HG03175 (cell line): ENCODE measurements at regions not wholly inside any gene's neighbourhood (a gene's known extent, or its start where the extent isn't known, plus 50 kb on each side); places are given as distances from the start of the nearest gene placed in this dataset.
"Not testable (repeated sequence)": the region's sequence is repeated elsewhere in the genome, so short reads cannot be mapped to it uniquely, and the experiment has no call there.

Experiments
- ATAC-seq: cut with Tn5 transposase; IDR thresholded peaks from one replicate; pipeline ENCODE4 v1.9.1; 2021; ENCODE audit warnings: mild to moderate bottlenecking, moderate library complexity; ENCODE audit not compliant: unreplicated experiment

DNA sequence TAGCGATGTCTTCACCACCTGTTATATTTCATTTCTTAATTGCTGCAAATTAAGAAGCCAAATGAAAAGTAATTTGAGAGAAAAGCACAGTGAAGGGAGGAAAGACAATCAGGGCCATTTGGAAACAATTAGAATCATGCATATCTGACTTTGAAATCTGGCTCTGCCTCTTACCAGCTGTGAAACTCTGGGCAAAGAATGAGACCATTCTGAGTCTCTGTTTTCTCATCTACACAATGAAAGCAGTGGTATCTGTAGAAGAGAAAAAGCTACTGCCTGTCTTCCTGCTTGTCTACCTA, 334.5 kb upstream of the CYRIA start:
- no peak for ATAC-seq

DNA sequence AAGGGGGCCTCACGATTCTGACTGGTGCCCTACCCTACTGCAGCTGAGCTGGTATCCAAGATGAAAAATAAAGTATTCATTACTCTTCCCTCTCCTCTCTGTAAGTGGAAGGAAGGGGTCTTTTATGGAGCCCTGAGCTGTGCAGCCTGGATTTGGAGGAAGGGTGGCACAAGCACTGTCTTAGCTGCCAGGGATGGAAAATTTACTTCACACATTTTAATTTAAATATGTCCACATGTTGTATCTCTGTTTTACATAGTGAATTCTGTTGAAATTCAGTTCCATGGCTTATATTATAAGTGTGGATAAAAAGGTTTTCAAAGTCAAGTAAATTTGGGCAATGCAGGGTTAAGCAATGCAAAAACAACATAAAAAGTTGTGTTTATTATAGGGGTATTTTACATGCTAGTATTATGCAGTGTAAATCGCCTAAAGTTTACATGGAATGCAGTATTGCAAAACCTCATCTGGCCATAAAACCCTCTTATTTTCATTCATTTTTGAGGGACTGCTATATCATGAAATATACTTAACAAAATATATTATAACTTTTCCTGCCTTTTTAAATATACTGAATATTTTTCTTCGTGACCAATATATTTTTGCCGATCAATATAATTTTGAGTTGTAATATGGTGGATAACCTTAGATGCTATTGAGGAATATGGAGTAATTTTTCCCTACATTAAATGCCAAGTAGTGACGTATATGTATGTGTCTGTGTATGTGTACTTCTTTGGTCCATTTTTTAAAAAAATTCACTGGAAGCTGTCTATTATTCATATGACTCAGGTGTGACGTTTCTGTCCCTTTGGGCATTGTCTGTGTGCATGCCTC, 333.9 kb upstream of the CYRIA start:
- ATAC-seq: no peak

DNA sequence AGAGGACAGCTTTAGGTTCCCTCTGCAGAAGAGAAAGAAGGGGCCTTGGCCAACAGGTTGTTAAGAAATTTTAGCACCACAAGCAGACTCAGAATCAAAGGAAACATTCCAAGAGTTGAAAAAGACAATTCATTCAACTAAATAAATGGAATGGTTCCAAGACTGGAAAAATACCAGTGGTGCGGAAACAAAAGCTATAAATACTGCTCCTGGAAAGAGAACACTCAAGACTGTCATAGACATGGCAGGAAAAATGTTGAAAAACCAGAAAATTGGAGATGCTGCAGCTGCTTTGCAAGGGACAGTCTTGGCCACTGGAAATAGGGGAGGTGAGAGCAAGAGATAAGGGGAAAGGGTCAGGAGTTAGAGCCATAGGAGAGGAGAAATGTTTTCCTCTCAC, 312.7 kb upstream of the CYRIA start:
- no peak for ATAC-seq

DNA sequence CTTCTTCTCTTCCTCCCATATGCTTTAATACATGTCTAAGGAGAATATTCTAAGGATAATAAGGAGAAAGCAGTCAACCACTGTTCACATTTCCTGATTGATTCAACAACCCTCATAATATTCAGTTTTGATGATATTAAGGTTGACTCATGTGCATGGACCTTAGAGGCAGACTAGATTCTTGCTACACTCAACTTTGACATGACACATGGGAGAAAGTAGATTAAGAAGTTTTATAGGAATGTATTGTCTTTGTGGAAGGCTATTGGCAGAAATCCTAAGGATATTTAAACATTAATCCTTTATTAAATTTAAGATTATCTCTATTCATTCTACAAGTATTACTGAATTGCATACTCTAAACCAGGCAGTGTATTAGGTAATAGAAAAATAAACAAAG, 309.1 kb upstream of the CYRIA start:
- no peak for ATAC-seq

DNA sequence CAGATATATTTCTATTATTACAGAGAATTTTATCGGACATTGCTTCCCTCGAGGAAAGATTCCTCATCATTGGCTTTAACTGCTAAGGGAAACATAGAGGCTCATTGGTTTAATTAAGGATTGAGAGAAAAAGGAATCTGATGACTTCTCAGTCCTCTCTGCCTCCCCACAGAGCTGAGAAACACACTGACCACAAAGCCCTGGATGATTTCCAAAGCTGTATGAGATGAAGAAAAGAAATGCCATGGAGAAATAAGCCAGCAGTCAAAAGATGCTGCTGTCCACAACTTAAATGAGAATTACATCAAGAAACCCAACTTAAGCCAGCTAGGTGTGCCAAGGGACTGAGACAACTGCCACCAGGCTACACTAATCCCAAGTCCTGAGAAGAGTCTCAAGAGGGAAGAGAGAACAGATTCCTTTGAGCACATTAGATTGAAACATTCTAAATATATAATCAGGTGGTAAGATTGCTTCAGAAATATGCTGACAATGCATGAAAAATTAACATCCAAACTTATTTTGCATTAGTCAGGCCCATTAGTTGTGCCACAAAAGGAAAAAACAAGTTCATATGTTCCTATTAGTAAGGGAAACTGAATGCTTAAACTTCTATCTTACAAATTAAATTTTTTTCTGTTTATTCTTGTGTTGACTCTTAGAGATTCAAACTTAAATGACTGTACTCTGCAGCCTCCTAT, 308.1 kb upstream of the CYRIA start:
- no peak for ATAC-seq

DNA sequence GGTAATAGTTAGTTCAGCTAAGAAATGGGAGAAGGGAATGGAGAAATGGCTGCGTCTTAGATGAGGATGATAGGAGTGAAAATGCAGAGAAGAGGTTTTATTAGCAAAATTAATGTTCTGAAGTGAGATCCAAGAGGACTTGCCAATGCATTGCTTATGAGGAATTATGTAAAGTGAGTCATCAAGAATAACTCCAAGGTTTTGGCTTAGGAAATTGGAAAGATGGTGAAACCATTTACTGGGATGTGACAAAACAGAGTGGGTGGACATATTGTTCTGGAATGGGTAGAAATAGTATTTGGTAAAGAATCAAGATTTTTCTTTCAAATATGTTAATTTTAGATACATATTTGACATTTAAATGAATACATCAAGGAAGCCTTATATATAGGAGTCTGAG, 306.6 kb upstream of the CYRIA start:
- ATAC-seq: no peak

DNA sequence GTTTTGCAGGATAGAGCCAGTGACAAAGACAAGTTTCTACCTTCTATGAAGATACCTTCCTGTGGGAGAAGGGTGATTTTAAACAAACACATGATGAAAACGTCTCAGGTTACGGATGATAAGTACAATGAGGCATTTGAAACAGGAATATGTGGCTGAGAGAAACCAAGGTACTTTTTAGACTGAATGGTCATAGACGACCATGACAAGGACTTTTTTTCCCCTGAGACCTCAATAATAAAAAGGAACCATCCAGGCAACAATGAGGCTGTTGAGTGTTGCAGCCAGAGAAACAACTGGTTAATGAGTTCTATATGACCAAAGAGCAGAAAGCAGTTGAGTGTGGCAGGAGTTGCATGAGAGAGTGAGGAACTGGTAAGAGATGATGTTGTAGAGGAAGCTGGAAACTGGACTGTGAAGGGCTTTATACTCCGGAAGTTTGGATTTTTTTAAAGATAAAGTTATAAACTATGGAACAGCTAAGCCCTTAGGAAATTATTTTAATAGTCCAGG, 306.1 kb upstream of the CYRIA start:
- ATAC-seq: no peak

DNA sequence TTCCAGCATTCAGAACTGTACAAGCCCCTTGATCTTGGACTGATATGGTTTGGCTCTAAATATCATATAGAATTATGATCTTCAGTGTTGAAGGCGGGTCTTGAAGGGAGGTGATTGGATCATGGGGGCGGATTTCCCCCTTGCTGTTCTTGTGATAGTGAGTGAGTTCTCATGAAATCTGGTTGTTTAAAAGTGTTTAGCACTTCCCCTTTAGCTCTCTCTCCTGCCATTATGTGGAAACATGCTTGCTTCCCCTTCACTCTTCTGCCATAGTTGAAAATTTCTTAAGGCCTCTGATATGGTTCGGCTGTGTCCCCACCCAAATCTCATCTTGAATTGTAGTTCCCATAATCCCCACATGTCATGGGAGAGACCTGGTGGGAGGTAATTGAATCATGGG, 305.3 kb upstream of the CYRIA start:
- ATAC-seq: not testable (repeated sequence)

DNA sequence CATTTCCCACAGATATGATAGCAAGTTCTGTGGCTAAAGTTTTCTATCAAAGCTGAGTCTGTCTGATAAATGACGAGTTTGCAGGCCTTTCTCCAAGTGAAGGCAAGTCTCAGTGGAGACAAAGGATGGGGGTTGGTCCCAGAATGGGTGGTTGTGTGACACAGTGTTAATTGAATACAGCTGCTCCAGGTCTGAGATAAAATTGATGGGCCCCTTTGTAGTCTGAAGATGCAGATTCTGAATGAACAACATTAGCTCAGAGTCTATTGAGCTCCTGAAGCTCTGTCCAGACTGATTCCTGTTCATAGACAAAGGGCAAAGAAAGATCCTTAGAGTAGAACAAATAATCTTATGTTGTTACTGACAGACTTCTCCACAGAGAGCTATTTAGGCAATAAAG, 296.9 kb upstream of the CYRIA start:
- no peak for ATAC-seq

DNA sequence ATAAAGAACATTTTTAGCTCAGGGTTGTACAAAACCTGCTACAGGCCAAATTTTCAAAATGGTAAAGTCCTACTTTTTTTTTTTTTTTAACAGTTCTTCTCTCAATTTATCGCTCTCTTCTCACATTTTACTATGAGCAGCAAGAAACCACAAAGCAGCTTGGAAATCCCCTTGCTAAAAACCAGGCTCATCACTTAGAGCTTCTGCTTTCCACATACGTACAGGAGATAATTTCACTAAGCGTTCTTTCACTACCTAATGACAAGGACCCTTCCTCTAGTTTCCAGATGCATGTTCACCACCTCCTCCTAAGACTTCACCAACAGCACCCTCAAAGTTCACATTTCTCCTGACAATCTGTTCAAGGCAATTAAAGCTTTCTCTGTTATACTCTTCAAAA, 294.9 kb upstream of the CYRIA start:
- no peak for ATAC-seq

DNA sequence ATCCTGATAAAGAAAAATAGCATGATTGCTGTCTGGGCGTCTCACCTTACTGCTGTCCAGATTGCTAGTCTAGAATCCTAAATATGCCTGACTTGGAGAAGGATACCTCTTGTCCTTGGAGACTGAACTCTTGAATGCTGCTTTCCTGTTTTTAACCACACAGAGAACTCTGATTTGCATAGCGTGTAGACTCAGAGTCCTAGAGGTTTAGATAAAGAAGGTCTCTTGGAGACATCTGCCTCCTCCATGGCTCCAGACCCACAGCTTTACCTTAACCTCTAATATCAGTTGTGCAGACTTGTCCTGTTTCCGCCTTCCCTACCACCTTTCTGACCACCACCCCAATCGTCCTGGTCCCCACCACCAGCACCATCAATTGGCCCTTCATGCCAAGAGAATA, 292.6 kb upstream of the CYRIA start:
- ATAC-seq: no peak

DNA sequence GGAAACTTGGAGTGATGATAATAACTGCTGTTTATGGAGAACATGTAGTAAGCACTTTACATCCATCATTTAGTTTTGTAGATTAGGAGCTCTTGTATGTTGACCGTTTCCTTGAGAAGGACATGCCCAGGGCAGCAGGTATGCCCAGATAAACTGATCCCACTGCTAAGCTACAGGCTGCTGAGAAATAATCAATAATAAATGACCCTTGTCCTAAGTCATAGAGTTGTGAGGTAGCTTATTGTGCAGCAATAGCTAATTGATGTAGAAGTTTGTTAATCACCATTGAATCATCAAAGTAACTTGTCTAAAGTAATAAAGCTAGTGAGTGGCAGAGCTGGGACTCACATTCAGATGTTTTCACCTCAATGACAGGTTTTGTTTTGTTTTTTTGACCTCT, 287.2 kb upstream of the CYRIA start:
- ATAC-seq: no peak

DNA sequence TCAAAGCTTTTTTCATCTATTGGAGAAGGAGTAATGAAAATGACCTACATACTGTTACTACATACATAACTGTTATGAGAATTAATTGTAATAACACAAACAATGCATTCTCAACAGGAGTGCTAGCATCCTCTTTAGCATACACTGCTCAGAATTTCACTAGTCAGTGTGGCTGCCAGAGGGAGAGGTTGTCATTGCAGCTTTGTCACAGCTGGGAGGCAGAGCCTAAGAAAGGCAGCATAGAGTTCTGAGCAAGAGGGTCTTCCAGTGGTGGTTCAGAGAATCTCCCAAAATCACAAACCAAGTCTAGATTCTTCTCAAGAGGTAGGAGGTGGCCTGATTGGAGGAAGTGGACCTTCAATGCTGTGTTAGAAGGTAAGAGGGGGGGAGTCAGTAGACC, 286.7 kb upstream of the CYRIA start:
- no peak for ATAC-seq

DNA sequence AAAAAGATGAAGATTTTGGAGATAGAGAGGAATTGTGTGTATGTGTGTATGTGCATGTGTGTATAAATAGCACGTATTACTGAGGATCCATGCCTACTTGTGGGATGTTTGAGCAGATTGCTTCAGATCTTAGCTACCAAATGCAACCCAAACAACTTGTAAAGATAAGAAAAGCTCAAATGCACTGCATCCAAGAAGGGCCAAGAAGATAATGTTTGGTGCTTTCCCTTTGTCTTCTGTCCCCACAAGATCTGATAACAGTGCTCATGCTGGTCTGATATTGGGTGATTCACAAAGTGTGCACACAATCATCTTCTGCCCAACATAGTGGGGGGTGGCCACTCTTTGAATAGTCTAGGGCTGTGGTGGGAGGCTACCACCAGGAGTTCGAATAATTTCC, 284.8 kb upstream of the CYRIA start:
- ATAC-seq: no peak

DNA sequence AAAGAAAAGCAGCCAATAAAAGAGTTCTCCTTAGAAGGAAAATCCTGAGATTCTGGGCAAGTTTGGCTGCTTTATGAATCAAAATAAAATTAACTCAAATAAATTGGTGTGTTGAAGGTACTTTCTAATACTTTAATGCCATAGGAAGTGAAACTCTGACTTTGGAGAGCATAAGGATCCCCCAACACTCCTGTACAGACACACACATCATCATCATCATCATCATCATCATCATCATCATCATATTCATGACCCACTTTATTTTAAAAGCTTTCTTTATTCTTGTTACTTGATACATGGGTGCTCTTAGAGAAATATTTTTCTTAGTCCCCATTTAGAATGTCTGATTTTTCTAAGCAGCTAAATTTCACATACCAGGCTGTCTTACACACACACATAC, 283.1 kb upstream of the CYRIA start:
- ATAC-seq: no peak

DNA sequence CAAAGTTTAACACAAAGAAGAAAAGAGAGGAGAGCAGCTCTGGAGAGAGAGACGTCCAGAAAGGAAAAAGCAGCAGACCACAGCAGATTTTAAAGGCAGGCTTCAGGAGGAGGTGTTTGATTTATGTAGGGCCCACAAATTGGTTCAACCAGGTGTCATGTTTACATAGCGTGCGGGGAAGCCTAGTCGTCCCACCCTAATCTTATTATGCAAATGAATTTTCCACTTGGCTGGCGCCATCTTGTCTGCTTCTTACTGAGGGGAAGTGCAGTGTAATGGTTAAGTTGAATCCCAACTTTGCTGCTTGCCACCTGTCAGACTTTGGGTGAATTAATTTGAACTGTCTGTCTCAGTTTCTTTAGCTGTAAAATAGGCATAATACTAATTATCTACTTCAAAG, 282.4 kb upstream of the CYRIA start:
- no peak for ATAC-seq

DNA sequence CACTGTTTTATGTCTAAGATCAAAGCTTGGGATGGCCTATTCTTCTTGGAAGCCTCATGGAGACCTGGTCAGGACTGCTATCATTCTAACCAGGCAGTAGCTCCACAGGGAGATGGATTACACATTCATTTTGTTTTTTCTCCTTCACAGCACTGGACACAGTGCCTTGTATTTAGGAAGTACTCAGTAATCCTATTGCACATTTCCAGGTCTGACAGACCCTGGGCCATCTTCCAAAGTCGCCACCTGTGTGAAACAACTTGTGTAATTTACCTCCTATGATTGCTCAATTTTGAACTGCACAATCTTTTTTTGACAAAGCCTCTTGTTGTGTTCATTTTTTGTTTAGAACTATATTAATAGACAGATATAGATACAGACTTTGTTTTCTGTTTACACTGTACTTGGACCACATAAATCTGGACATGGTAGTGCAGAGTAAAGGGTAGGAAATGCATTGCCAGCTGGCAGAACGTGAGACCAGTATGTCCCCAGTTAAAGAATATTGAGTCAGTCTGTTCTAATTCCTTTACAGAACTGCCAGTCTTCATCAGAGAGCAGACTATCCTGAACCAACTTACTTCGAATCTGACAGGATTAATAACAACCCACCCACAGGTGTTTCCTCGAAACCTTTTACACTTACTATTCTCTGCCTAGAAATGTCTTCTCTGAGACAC, 277.8 kb upstream of the CYRIA start:
- no peak for ATAC-seq

DNA sequence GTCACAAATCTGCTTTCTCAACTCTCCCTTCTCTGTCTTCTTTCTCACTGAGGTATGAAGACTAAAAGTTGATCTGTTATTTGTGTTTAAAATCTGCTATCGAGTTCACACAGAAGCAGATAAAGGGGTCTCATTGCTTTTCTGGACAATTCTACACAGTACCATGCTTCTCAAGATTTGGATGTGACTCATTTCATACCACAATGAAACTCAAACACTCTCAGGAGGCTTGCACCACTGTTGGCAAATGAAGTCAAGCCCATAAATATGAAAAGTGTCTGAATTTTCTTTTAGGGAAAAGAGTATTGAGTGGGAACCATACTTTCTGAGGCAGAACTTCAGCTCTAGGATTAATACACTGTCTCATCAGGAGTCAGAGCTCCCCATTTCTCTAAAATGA, 274.6 kb upstream of the CYRIA start:
- ATAC-seq: no peak

DNA sequence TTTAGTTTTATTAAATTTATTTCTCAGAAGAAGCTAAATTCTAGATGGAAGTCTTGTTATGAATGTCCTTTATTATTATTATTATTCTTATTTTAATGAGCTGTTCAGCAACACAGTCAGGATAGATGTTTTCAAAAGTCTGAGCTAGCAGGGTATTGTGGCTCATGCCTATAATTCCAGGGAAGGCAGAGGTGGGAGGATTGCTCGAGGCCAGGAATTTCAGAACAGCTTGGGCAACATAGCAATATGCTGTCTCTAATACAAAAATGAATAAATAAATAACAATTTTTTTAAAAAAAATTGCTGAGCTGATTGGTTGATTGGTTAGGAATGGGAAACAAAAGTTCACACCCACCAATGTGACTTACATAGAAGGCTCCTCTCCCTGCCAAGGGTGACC, 274.1 kb upstream of the CYRIA start:
- no peak for ATAC-seq

DNA sequence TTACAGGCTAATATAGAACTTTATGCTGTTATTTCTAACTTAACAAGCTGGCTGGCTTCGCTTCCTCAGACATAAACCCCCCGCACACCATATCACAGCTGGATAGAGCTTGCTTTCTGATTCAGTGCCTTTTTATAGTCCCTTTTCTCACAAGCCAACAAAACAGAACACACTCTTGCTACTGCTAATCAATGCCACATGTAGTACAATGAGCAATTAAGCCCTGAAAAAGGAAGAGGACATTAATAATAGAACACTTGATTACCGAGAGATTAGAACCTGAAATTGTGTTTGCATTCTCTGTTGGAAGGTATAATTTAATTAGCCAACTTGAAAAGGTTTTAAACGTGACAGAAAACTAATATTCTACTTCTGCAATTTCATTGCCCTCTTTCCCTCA, 267.7 kb upstream of the CYRIA start:
- ATAC-seq: no peak

DNA sequence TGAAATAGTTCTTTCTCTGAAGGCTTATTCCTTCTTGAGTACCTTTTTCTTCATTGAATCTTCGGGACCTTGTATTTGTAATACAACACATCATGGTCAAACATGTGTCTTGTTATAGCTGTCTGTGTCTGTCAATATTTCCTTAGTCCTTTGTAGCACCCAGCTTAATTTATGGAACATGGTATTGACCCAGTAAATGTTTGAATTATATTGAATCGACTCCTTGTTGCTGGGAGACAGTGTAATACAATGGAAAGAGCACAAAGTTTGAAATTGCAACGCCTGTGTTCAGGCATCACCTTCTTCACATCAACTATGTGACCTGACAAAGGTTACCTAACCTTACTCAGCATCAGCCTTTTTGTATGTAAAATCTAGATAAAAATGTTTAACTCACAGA, 267.2 kb upstream of the CYRIA start:
- no peak for ATAC-seq

DNA sequence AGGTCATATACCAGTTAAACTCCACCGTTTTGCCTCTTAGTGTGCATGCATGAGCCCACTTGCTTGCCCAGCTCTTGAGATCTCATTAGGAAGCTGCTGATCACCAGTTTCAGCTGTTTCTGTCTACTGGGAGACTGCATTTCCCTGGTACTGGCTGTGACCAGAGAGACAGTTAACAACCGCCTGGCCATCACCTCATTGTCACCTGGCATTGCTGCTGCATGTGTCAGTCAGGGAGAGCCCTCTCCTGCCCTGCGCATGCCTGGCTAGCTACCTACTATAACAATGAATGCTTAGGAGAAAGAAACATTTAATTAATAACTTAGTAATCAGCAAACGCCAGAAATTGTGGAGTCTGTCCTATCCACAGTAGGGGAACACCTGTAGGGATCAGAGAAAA, 265.8 kb upstream of the CYRIA start:
- no peak for ATAC-seq
